Right renal pelvis (tissue), 4 donors: ENCODE measurements at regions not wholly inside any gene's neighbourhood (a gene's known extent, or its start where the extent isn't known, plus 50 kb on each side); places are given as distances from the start of the nearest gene placed in this dataset.
"Not testable (repeated sequence)": the region's sequence is repeated elsewhere in the genome, so short reads cannot be mapped to it uniquely, and the experiment has no call there.

Source experiments
- DNase-seq, 4 donors: peaks; one replicate each; pipeline ENCODE4 v3.0.0-alpha.2; 2013; ENCODE audit warnings: low read depth in 4 of 4, low spot score in 3 of 4, missing footprints in 1 of 4

GRCh38 chr6:85360794-85361642 lies 88.9 kb upstream of the NT5E start:
- DNase-seq = no peak

GRCh38 chr6:85357651-85358050 lies 92.2 kb upstream of the NT5E start:
- DNase-seq = no peak

- DNase-seq = not testable (repeated sequence)
These were observed 93.1 kb upstream of the NT5E start for GRCh38 chr6:85356743-85357142.

GRCh38 chr6:85355816-85356215 lies 94.1 kb upstream of the NT5E start:
- no peak for DNase-seq

GRCh38 chr6:85354761-85355618 lies 94.9 kb upstream of the NT5E start:
- DNase-seq = peak; percentile 12 to 44 (median 20)

- no peak for DNase-seq
These were observed 96.9 kb upstream of the NT5E start for GRCh38 chr6:85353012-85353411.

- DNase-seq = no peak
These were observed 101.2 kb upstream of the NT5E start for GRCh38 chr6:85348643-85349042.

- no peak for DNase-seq
These were observed 102.1 kb upstream of the NT5E start for GRCh38 chr6:85347812-85348211.

- no peak for DNase-seq
These were observed 103.7 kb upstream of the NT5E start for GRCh38 chr6:85346196-85346595.

- DNase-seq = no peak
These were observed 104.9 kb upstream of the NT5E start for GRCh38 chr6:85344996-85345395.

GRCh38 chr6:85343428-85343827 lies 106.5 kb upstream of the NT5E start:
- DNase-seq = no peak

- DNase-seq = no peak
These were observed 120.7 kb upstream of the NT5E start for GRCh38 chr6:85329196-85329595.

GRCh38 chr6:85325811-85326210 lies 124.1 kb upstream of the NT5E start:
- DNase-seq = not testable (repeated sequence)

- DNase-seq = peak; percentile 58 to 74 (median 66)
These were observed 126.3 kb upstream of the NT5E start for GRCh38 chr6:85323435-85324040.

GRCh38 chr6:85322446-85323105 lies 127.3 kb upstream of the NT5E start:
- DNase-seq = no peak

GRCh38 chr6:85321906-85322305 lies 128.0 kb upstream of the NT5E start:
- DNase-seq = no peak

- no peak for DNase-seq
These were observed 135.3 kb upstream of the NT5E start for GRCh38 chr6:85314586-85314985.

GRCh38 chr6:85300581-85300980 lies 149.3 kb upstream of the NT5E start:
- no peak for DNase-seq

- DNase-seq = no peak
These were observed 151.3 kb upstream of the NT5E start for GRCh38 chr6:85298553-85298952.

GRCh38 chr6:85291326-85291725 lies 158.6 kb upstream of the NT5E start:
- DNase-seq = no peak

- no peak for DNase-seq
These were observed 162.2 kb upstream of the NT5E start for GRCh38 chr6:85287654-85288053.
